NT2/D1 (cell line): ENCODE measurements at regions not wholly inside any gene's neighbourhood (a gene's known extent, or its start where the extent isn't known, plus 50 kb on each side); places are given as distances from the start of the nearest gene placed in this dataset.
"Not testable (repeated sequence)": the region's sequence is repeated elsewhere in the genome, so short reads cannot be mapped to it uniquely, and the experiment has no call there.

Experiments
- DNase-seq: peaks from one replicate; pipeline ENCODE4 v3.0.0-alpha.2; 2011; ENCODE audit warnings: low read depth, low spot score
- H3K27me3 ChIP-seq: 2 replicates; pipeline ENCODE4 v1.6.0; 2011; ENCODE audit warnings: mild to moderate bottlenecking; ENCODE audit not compliant: insufficient read length, insufficient read depth
- H3K36me3 ChIP-seq: 2 replicates; pipeline ENCODE4 v1.6.1; 2011; ENCODE audit warnings: mild to moderate bottlenecking, low read length, mixed read lengths; ENCODE audit not compliant: insufficient read depth, insufficient read length
- H3K4me1 ChIP-seq: 2 replicates; pipeline ENCODE4 v1.5.1; 2011; ENCODE audit not compliant: insufficient read depth, insufficient read length
- H3K4me3 ChIP-seq: 2 replicates; pipeline ENCODE4 v1.5.1; 2011; ENCODE audit warnings: low read depth; ENCODE audit not compliant: insufficient read length
- H3K9ac ChIP-seq: 2 replicates; pipeline ENCODE4 v1.6.0; 2011; ENCODE audit warnings: low read depth; ENCODE audit not compliant: insufficient read length
- H3K9me3 ChIP-seq: 2 replicates; pipeline ENCODE4 v1.5.1; 2011; ENCODE audit warnings: mild to moderate bottlenecking, low read length; ENCODE audit not compliant: insufficient read depth
- SUZ12 ChIP-seq: IDR thresholded peaks from 2 replicates; pipeline ENCODE4 v1.6.1; 2011; ENCODE audit not compliant: insufficient read length, insufficient read depth; ENCODE audit errors: extremely low read depth
- YY1 ChIP-seq: IDR thresholded peaks from 2 replicates; pipeline ENCODE4 v1.6.1; 2011; ENCODE audit not compliant: insufficient read length, insufficient read depth
- ZNF274 ChIP-seq: IDR thresholded peaks from 2 replicates; pipeline ENCODE4 v1.6.1; 2011; ENCODE audit warnings: mild to moderate bottlenecking, low read depth, low read length

DNA sequence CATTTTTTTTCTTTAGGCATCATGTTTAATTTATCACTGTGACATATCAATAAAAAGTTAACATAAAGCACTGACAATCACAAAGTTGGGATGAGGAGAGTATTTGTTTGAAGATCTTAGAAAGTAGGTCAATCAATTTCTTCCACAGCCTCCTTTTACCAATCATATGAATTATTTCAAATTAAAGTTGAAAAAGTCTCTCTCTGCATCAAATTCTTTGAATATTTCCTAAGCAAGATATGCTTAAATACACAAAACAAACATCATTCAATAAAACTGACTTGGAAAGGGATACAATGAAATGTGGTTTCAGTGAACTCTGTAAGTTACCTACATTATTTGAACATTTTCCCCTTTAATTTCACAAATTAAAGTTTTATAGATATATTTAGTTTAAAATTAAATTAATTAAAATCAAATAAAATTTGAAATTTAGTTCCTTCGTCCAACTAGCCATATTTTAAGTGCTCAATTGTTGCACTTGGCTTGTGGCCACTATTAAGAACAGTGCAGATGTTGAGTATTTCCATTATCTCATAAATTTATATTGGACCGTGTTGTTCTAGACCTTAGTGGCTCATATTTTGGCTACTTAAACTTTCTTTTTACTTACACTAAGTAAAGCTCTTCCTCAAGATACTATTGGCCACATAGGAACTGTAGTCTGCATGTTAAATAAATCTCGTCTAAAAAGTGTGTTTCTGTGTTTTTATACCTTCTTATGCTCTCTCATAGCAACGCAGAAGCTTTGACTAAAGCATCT lies 949.7 kb upstream of the NUDT12 start:
- Histone ChIP-seq H3K4me3 (no peak overlapping the region), H3K27me3 (no peaks in the 10 kb centered on the region), H3K9me3 (peaks cover 8% of the 10 kb centered on the region; the same call in 1 of the 2 replicates), H3K9ac (no peak overlapping the region), H3K36me3 (no peaks in the 10 kb centered on the region), H3K4me1 (no peaks in the 10 kb centered on the region)
- no peak for DNase-seq
- no peak for TF ChIP-seq SUZ12
- TF ChIP-seq YY1: no peak
- TF ChIP-seq ZNF274: no peak

DNA sequence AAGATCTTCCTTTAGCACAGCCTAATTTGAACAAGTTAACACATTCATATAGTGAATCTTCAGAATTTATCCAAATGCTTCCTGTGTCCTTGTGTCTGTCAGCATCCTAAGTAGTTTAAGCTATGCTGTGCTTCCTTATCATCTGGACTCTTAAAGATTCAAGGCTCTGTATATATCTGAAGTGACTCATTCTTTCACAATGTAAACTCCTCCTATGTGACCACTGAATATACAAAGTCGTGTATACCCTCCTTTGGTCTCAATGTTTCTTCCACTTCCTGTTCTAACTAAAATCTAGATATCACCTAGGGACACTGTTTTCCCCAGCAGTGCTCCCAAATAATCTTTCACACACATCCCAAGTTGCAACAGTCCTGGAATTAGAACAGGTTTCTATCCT lies 935.7 kb upstream of the NUDT12 start:
- H3K9me3 ChIP-seq: no peaks in the 10 kb centered on the region
- H3K36me3 ChIP-seq: no peaks in the 10 kb centered on the region
- no peaks in the 10 kb centered on the region for H3K27me3 ChIP-seq
- H3K9ac ChIP-seq: no peak overlapping the region
- no peak overlapping the region for H3K4me3 ChIP-seq
- TF ChIP-seq ZNF274: no peak
- TF ChIP-seq YY1: no peak
- TF ChIP-seq SUZ12: no peak
- no peaks in the 10 kb centered on the region for H3K4me1 ChIP-seq
- no peak for DNase-seq

DNA sequence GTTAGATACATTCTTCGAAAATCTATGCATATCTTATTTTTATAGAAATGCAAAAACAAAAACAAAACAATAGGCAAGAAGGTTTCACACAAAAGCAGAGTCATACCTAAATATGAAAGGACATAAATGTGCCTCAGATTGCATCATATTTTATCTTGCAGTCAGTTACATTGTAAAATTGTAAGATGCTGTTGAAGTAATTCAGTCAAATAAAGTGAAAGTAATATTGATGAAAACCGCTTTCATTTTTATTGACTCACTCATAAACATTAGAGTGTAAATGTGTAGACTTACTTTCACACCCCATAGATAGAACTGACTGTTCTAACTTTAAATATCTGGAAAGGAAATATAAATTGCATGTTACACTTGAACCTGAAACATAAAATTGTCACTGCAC lies 931.5 kb upstream of the NUDT12 start:
- DNase-seq: no peak
- Histone ChIP-seq H3K9me3 (no peaks in the 10 kb centered on the region), H3K36me3 (no peaks in the 10 kb centered on the region), H3K9ac (no peak overlapping the region), H3K27me3 (no peaks in the 10 kb centered on the region), H3K4me3 (no peak overlapping the region), H3K4me1 (no peaks in the 10 kb centered on the region)
- TF ChIP-seq YY1: no peak
- TF ChIP-seq SUZ12: no peak
- no peak for TF ChIP-seq ZNF274

DNA sequence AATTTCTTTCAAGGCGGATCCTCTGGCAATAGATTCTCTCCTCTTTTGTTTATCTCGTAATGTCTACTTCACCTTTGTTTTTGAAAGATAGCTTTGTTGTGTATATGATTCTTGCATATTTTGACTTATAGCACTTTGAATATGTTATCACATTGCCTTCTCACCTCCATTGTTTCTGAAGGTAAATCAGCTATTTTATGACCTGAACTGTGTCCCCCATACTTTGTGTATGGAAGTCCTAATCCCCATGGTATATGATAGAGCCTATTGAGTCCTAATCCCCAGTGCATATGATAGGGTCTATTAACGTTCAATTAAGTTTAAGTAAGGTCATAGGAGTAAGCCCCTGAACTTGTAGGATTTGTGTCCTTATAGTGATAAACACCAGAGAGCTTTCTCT lies 910.2 kb upstream of the NUDT12 start:
- Histone ChIP-seq H3K9ac (no peak overlapping the region), H3K4me1 (no peaks in the 10 kb centered on the region), H3K4me3 (no peak overlapping the region), H3K27me3 (no peaks in the 10 kb centered on the region), H3K36me3 (no peaks in the 10 kb centered on the region), H3K9me3 (no peaks in the 10 kb centered on the region)
- no peak for DNase-seq
- TF ChIP-seq YY1: no peak
- no peak for TF ChIP-seq SUZ12
- no peak for TF ChIP-seq ZNF274

DNA sequence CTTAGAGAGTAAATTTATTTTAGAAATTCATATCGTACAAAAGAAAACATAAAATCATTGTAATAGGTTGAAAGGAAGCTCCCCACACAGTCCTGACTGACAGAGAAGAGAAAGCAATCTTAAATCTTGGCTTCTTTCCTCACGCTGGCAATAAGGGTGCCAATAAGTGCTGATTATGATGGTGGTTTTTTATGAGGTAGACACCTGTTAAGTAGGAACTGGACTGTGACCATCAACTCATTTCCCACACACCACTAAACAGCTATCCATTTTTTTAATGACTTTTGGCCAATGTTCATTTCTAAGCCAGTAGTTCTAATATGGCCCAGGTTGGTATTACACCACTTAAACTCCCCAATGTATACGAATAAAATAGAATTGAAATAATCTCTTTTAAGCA lies 893.5 kb upstream of the NUDT12 start:
- DNase-seq: no peak
- H3K9me3 ChIP-seq: no peaks in the 10 kb centered on the region
- H3K4me1 ChIP-seq: no peaks in the 10 kb centered on the region
- H3K4me3 ChIP-seq: no peak overlapping the region
- no peaks in the 10 kb centered on the region for H3K27me3 ChIP-seq
- H3K36me3 ChIP-seq: no peaks in the 10 kb centered on the region
- no peak for TF ChIP-seq YY1
- H3K9ac ChIP-seq: no peak overlapping the region

DNA sequence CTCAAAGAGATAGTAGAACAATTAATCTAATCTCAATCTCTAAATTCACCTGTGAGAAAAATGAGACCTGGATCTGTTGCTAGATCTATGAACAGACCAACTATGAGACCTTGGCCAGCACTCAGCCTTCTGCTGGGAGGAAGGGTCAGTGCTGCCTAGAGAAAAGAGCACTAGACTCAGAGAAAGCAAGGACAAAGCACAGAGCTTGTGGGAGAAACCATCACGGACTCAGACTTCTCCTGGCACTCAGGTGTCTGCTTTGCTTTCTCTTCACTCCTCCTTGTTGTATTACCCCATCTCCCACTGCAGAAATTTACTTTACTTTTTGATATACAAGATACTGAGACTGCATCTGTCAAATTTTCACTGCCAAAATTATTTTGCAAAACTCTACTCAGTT lies 890.0 kb upstream of the NUDT12 start:
- H3K27me3 ChIP-seq: no peaks in the 10 kb centered on the region
- H3K4me3 ChIP-seq: peak overlapping the region; percentile 26
- no peak for TF ChIP-seq SUZ12
- TF ChIP-seq ZNF274: no peak
- TF ChIP-seq YY1: no peak
- H3K4me1 ChIP-seq: no peaks in the 10 kb centered on the region
- H3K9me3 ChIP-seq: no peaks in the 10 kb centered on the region
- no peak for DNase-seq
- peak overlapping the region; percentile 17 for H3K9ac ChIP-seq
- H3K36me3 ChIP-seq: no peaks in the 10 kb centered on the region

DNA sequence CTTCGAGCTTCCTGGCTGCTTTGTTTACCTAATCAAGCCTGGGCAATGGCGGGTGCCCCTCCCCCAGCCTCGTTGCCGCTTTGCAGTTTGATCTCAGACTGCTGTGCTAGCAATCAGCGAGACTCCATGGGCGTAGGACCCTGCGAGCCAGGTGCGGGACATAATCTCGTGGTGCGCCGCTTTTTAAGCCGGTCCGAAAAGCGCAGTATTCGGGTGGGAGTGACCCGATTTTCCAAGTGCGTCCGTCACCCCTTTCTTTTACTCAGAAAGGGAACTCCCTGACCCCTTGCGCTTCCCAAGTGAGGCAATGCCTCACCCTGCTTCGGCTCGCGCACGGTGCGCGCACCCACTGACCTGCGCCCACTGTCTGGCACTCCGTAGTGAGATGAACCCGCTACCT lies 889.3 kb upstream of the NUDT12 start:
- not testable (repeated sequence) for DNase-seq, H3K27me3 ChIP-seq, H3K9me3 ChIP-seq, H3K36me3 ChIP-seq, H3K9ac ChIP-seq, H3K4me1 ChIP-seq
- H3K4me3 ChIP-seq: peak overlapping the region; percentile 26

DNA sequence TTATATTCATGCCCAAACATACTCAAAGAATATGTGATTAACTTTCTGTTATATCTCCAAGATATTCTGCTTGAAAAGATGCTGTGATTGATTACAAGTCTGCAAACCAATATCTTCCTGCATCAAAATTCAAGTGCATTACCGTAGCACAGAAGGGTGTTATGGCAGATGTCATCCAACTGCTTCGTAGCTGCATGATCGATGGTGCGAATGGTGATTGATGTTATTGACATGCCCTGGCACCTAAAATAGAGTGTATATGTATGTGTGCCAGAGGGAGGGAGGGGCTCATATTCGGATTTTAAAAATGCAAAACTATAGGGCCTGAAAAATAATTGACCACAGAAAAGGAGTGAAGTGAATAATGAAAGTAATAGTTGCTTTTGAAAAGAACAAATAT lies 882.1 kb upstream of the NUDT12 start:
- H3K4me1 ChIP-seq: no peaks in the 10 kb centered on the region
- H3K36me3 ChIP-seq: no peaks in the 10 kb centered on the region
- H3K27me3 ChIP-seq: no peaks in the 10 kb centered on the region
- no peaks in the 10 kb centered on the region for H3K9me3 ChIP-seq
- no peak overlapping the region for H3K4me3 ChIP-seq
- H3K9ac ChIP-seq: no peak overlapping the region
- DNase-seq: no peak
- no peak for TF ChIP-seq YY1
- no peak for TF ChIP-seq ZNF274
- TF ChIP-seq SUZ12: no peak
